H1 (cell line): ENCODE measurements at regions not wholly inside any gene's neighbourhood (a gene's known extent, or its start where the extent isn't known, plus 50 kb on each side); places are given as distances from the start of the nearest gene placed in this dataset.
"Not testable (repeated sequence)": the region's sequence is repeated elsewhere in the genome, so short reads cannot be mapped to it uniquely, and the experiment has no call there.

Experiments
- CTCF ChIA-PET: fragments of 300-600 bp; sonication (Branson Sonifier 250); formaldehyde crosslinking; loops from one replicate; lab custom pipeline; 2021; ENCODE audit not compliant: partially characterized antibody; lab: Charles Lee
- POLR2A ChIA-PET: fragments of 300-600 bp; sonication (Branson Sonifier 250); formaldehyde crosslinking; loops from one replicate; lab custom pipeline; 2021; ENCODE audit warnings: inconsistent platforms; ENCODE audit not compliant: partially characterized antibody; lab: Charles Lee
- DNase-seq, 2 experiments: peaks; one replicate each; pipeline versions ENCODE4 v3.0.0 to v3.0.0-alpha.2; 2010 to 2022; ENCODE audit warnings: low spot score in 2 of 2, low read depth in 1 of 2, mixed read lengths in 1 of 2
- FAIRE-seq: peaks from 2 replicates; lab custom pipeline; 2011; peaks lifted over from hg19 to GRCh38; lab: Jason Lieb, UNC
- H2AFZ ChIP-seq: 2 replicates; pipeline ENCODE4 v1.8.1; 2012; ENCODE audit warnings: low read length, inconsistent platforms
- H2AK5ac ChIP-seq: 2 replicates; pipeline ENCODE4 v1.6.1; 2013; ENCODE audit warnings: low read depth, low read length
- H2BK120ac ChIP-seq: replicated peaks from 2 replicates; pipeline ENCODE3; 2013; ENCODE audit warnings: low read depth, low read length, inconsistent platforms
- H2BK12ac ChIP-seq: 2 replicates; pipeline ENCODE4 v1.6.1; 2013; ENCODE audit warnings: low read depth, low read length
- H2BK15ac ChIP-seq: 2 replicates; pipeline ENCODE4 v1.6.1; 2013; ENCODE audit warnings: low read length
- H2BK20ac ChIP-seq: 2 replicates; pipeline ENCODE4 v1.6.1; 2013; ENCODE audit warnings: low read length
- H2BK5ac ChIP-seq: 2 replicates; pipeline ENCODE4 v1.6.1; 2013; ENCODE audit warnings: low read depth, low read length
- H3K14ac ChIP-seq: 2 replicates; pipeline ENCODE4 v1.6.1; 2013; ENCODE audit warnings: inconsistent platforms; ENCODE audit not compliant: insufficient read length
- H3K18ac ChIP-seq: 2 replicates; pipeline ENCODE4 v1.6.1; 2013; ENCODE audit warnings: low read length; ENCODE audit errors: extremely low read depth
- H3K23ac ChIP-seq: 2 replicates; pipeline ENCODE4 v1.6.1; 2013; ENCODE audit warnings: inconsistent platforms; ENCODE audit not compliant: insufficient read length
- H3K23me2 ChIP-seq: 2 replicates; pipeline ENCODE4 v1.6.1; 2013; ENCODE audit warnings: low read depth, low read length
- H3K27ac ChIP-seq: 2 replicates; pipeline ENCODE4 v1.6.1; 2011; ENCODE audit warnings: low read depth, low read length, inconsistent platforms
- H3K27me3 ChIP-seq, 4 experiments: replicated peaks in 1 of 4; 1 replicate in 1 of 4; 2 replicates in 3 of 4; pipeline versions ENCODE4 v1.6.1 to v1.8.1; 2011 to 2013; ENCODE audit warnings: low read length in 3 of 4, mild to moderate bottlenecking in 3 of 4, inconsistent platforms in 2 of 4, mixed read lengths in 2 of 4, moderate library complexity in 1 of 4; ENCODE audit not compliant: control insufficient read depth in 3 of 4, insufficient read depth in 3 of 4; ENCODE audit errors: extremely low read depth in 1 of 4
- H3K36me3 ChIP-seq, 4 experiments: 2 replicates each; pipeline versions ENCODE4 v1.6.1 to v1.8.1; 2011 to 2013; ENCODE audit warnings: mild to moderate bottlenecking in 4 of 4, low read length in 3 of 4, moderate library complexity in 2 of 4, control low read depth in 1 of 4, inconsistent platforms in 1 of 4; ENCODE audit not compliant: insufficient read depth in 4 of 4, control insufficient read depth in 2 of 4
- H3K4ac ChIP-seq: replicated peaks from 2 replicates; pipeline ENCODE3; 2013; ENCODE audit warnings: low read length, low read depth, mixed read lengths, inconsistent platforms; ENCODE audit not compliant: insufficient read length
- H3K4me1 ChIP-seq, 4 experiments: replicated peaks in 1 of 4; 1 replicate in 1 of 4; 2 replicates in 3 of 4; pipeline versions ENCODE4 v1.6.1 to v1.8.1; 2011 to 2013; ENCODE audit warnings: low read length in 3 of 4, inconsistent platforms in 2 of 4, mixed read lengths in 1 of 4; ENCODE audit not compliant: insufficient read depth in 4 of 4, control insufficient read depth in 3 of 4
- H3K4me2 ChIP-seq, 2 experiments: 2 replicates each; pipeline versions ENCODE4 v1.6.1 to v1.8.1; 2011 to 2013; ENCODE audit warnings: low read depth in 2 of 2, low read length in 2 of 2, control low read depth in 1 of 2, inconsistent platforms in 1 of 2, mild to moderate bottlenecking in 1 of 2; ENCODE audit not compliant: insufficient read depth in 1 of 2
- H3K4me3 ChIP-seq, 4 experiments: fragments of 200-600, 300-600 bp in 1 of 4; sonication (generic), shearing (Covaris generic), sonication (Bioruptor Twin) in 1 of 4; 2 replicates each; pipeline versions ENCODE4 v1.5.1 to v1.8.1; 2011 to 2016; ENCODE audit warnings: low read length in 4 of 4, low read depth in 3 of 4, control low read depth in 2 of 4, inconsistent platforms in 2 of 4, mild to moderate bottlenecking in 2 of 4, mixed read lengths in 1 of 4, moderate library complexity in 1 of 4; ENCODE audit not compliant: insufficient read depth in 2 of 4; ENCODE audit errors: extremely low read depth in 1 of 4
- H3K56ac ChIP-seq: replicated peaks from 2 replicates; pipeline ENCODE3; 2013; ENCODE audit warnings: low read depth, mild to moderate bottlenecking, mixed read lengths, low read length, inconsistent platforms; ENCODE audit not compliant: insufficient read length
- H3K79me1 ChIP-seq: 2 replicates; pipeline ENCODE4 v1.6.1; 2013; ENCODE audit warnings: low read depth, low read length, control low read depth
- H3K79me2 ChIP-seq, 2 experiments: 2 replicates each; pipeline versions ENCODE4 v1.6.1 to v1.8.1; 2012 to 2013; ENCODE audit warnings: low read length in 2 of 2, mild to moderate bottlenecking in 2 of 2, inconsistent platforms in 1 of 2; ENCODE audit not compliant: insufficient read depth in 2 of 2, control insufficient read depth in 1 of 2
- H3K9ac ChIP-seq, 4 experiments: replicated peaks in 1 of 4; 1 replicate in 1 of 4; 2 replicates in 3 of 4; pipeline versions ENCODE4 v1.6.1 to v1.8.1; 2011 to 2013; ENCODE audit warnings: low read depth in 3 of 4, low read length in 3 of 4, control low read depth in 2 of 4, mild to moderate bottlenecking in 2 of 4, moderate library complexity in 2 of 4, inconsistent platforms in 1 of 4; ENCODE audit errors: extremely low read depth in 1 of 4
- H3K9me3 ChIP-seq, 2 experiments: 2 replicates each; pipeline versions ENCODE4 v1.6.1 to v1.8.1; 2012 to 2013; ENCODE audit warnings: mild to moderate bottlenecking in 2 of 2, moderate library complexity in 2 of 2, control low read depth in 1 of 2, inconsistent platforms in 1 of 2, low read depth in 1 of 2, low read length in 1 of 2, mixed read lengths in 1 of 2; ENCODE audit not compliant: insufficient read depth in 2 of 2
- H4K20me1 ChIP-seq, 2 experiments: replicated peaks in 1 of 2; 2 replicates each; pipeline versions ENCODE3 to v1.8.1; 2011 to 2013; ENCODE audit warnings: inconsistent platforms in 2 of 2, low read length in 2 of 2, mild to moderate bottlenecking in 1 of 2; ENCODE audit not compliant: insufficient read depth in 2 of 2, control insufficient read depth in 1 of 2
- H4K5ac ChIP-seq: 2 replicates; pipeline ENCODE4 v1.6.1; 2013; ENCODE audit warnings: low read length, low read depth, mixed read lengths, inconsistent platforms; ENCODE audit not compliant: insufficient read length
- H4K8ac ChIP-seq: 2 replicates; pipeline ENCODE4 v1.8.0; 2013; ENCODE audit warnings: mild to moderate bottlenecking, moderate library complexity, low read length, inconsistent platforms; ENCODE audit not compliant: insufficient read depth; ENCODE audit errors: extremely low read depth
- H4K91ac ChIP-seq: replicated peaks from 2 replicates; pipeline ENCODE3; 2013; ENCODE audit warnings: low read length, mixed read lengths, inconsistent platforms; ENCODE audit not compliant: insufficient read length
- WGBS, 2 experiments: shearing (Covaris generic) in 1 of 2; methylation state at CpG; one replicate each; pipeline versions ENCODE4 v1.1.6 to v1.1.7; 2013 to 2015; ENCODE audit warnings: low lambda C conversion rate in 2 of 2, mixed read lengths in 2 of 2, inconsistent platforms in 1 of 2, low coverage in 1 of 2, missing lambda C conversion rate in 1 of 2; ENCODE audit not compliant: insufficient replicate concordance in 2 of 2, insufficient coverage in 1 of 2, insufficient read length in 1 of 2; ENCODE audit errors: extremely low coverage in 1 of 2, missing lambda C conversion rate in 1 of 2; 5-methylcytosine and 5-hydroxymethylcytosine counted together

DNA sequence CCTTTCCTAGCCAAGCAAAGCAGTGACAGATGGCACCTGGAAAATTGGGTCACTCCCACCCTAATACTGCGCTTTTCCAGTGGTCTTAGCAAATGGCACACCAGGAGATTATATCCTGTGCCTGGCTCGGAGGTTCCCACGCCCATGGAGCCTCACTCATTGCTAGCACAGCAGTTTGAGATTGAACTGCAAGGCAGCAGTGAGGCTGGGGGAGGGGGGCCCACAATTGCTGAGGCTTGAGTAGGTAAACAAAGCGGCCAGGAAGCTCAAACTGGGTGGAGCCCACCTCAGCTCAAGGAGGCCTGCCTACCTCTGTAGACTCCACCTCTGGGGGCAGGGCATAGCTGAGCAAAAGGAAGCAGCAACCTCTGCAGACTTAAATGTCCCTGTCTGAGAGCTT is 635.0 kb downstream of the C12orf50 start:
- H3K4ac ChIP-seq, H2BK12ac ChIP-seq, CTCF ChIA-PET, H3K9ac ChIP-seq, H2BK20ac ChIP-seq, H2BK5ac ChIP-seq, H4K91ac ChIP-seq, H3K79me1 ChIP-seq, H3K27me3 ChIP-seq, H3K14ac ChIP-seq, H3K18ac ChIP-seq, H2AFZ ChIP-seq, H3K4me3 ChIP-seq, H2AK5ac ChIP-seq, H4K20me1 ChIP-seq, H3K56ac ChIP-seq, H3K27ac ChIP-seq, H3K4me2 ChIP-seq, H2BK15ac ChIP-seq, H3K4me1 ChIP-seq, H4K5ac ChIP-seq, H2BK120ac ChIP-seq, H4K8ac ChIP-seq, DNase-seq, H3K36me3 ChIP-seq, POLR2A ChIA-PET, H3K23ac ChIP-seq, H3K23me2 ChIP-seq, H3K79me2 ChIP-seq, FAIRE-seq: not testable (repeated sequence)
- peaks cover 0 to 16% of the 10 kb centered on the region in 2 experiments; a peak in 2 of 4 replicates for H3K9me3 ChIP-seq
- 92% methylated on average over 4 of the region's 4 CpGs; no CpG with 5 or more reads in 1 of the 2 experiments for WGBS, 2 experiments
